Body of pancreas (tissue), 4 donors: ENCODE measurements at regions not wholly inside any gene's neighbourhood (a gene's known extent, or its start where the extent isn't known, plus 50 kb on each side); places are given as distances from the start of the nearest gene placed in this dataset.

Experiments
- ATAC-seq: fragments of 150-250 bp; one replicate; pipeline ENCODE4 v1.9.1; 2016
- DNase-seq, 4 donors: peaks; one replicate each; pipeline ENCODE4 v3.0.0-alpha.2; 2019
- H3K27ac ChIP-seq, 4 donors: fragments of 200-600 bp; sonication (generic); 1 replicate in 3 of 4; 2 replicates in 1 of 4; pipeline versions ENCODE4 v1.5.1 to v1.6.1; 2016 to 2019; ENCODE audit warnings: mild to moderate bottlenecking in 1 of 4, mixed read lengths in 1 of 4, moderate library complexity in 1 of 4
- H3K27me3 ChIP-seq, 2 donors: fragments of 200-600 bp; sonication (generic); one replicate each; pipeline ENCODE4 v1.6.0; 2016; ENCODE audit warnings: mild to moderate bottlenecking in 1 of 2
- H3K36me3 ChIP-seq, 2 donors: fragments of 200-600 bp; sonication (generic); replicated peaks in 1 of 2; 2 replicates each; pipeline ENCODE4 v1.5.1; 2016; ENCODE audit warnings: low read depth in 2 of 2; ENCODE audit not compliant: insufficient read depth in 1 of 2
- H3K4me1 ChIP-seq: fragments of 200-600 bp; sonication (generic); one replicate; pipeline ENCODE4 v1.6.0; 2016
- H3K4me3 ChIP-seq, 2 donors: fragments of 200-600 bp; sonication (generic); 1 replicate in 1 of 2; 2 replicates in 1 of 2; pipeline ENCODE4 v1.5.1; 2016 to 2019
- H3K9me3 ChIP-seq, 3 donors: fragments of 200-600 bp; sonication (generic); 1 replicate in 2 of 3; 2 replicates in 1 of 3; pipeline ENCODE4 v1.5.1; 2016
- POLR2A ChIP-seq, 3 donors: fragments of 450-650 bp; IDR thresholded peaks; one replicate each; pipeline ENCODE4 v1.6.1; 2016; ENCODE audit warnings: antibody characterized with exemption in 3 of 3, mild to moderate bottlenecking in 2 of 3
- WGBS, 2 donors: methylation state at CpG; one replicate each; pipeline ENCODE4 v1.1.5; 2017; 5-methylcytosine and 5-hydroxymethylcytosine counted together
- intact Hi-C: fragments of 100-400 bp; cut with DNase I; formaldehyde crosslinking; loops from one replicate; pipeline ENCODE4 v1.15.1; 2023
- TF ChIP-seq, protein P1 (sequence below), 7 experiments: fragments of 450-650 bp in 4 of 7; fragments of 200-600 bp in 3 of 7; sonication (generic) in 3 of 7; IDR thresholded peaks; one replicate each; pipeline ENCODE4 v1.5.1; 2016 to 2019; ENCODE audit warnings: antibody characterized with exemption in 7 of 7

GRCh38 chr10:128875030-128875744 is 591.9 kb upstream of the MGMT start:
- Histone ChIP-seq H3K4me3 (no peak overlapping the region), H3K27ac (peak overlapping the region in 1 of 4 donors; percentile 48), H3K36me3 (no peaks in the 10 kb centered on the region), H3K27me3 (no peaks in the 10 kb centered on the region), H3K4me1 (peaks cover 7% of the 10 kb centered on the region), H3K9me3 (no peaks in the 10 kb centered on the region)
- intact Hi-C loops: no loop called here
- DNase-seq (no peak), ATAC-seq (no peak)
- TF ChIP-seq, protein P1, sequence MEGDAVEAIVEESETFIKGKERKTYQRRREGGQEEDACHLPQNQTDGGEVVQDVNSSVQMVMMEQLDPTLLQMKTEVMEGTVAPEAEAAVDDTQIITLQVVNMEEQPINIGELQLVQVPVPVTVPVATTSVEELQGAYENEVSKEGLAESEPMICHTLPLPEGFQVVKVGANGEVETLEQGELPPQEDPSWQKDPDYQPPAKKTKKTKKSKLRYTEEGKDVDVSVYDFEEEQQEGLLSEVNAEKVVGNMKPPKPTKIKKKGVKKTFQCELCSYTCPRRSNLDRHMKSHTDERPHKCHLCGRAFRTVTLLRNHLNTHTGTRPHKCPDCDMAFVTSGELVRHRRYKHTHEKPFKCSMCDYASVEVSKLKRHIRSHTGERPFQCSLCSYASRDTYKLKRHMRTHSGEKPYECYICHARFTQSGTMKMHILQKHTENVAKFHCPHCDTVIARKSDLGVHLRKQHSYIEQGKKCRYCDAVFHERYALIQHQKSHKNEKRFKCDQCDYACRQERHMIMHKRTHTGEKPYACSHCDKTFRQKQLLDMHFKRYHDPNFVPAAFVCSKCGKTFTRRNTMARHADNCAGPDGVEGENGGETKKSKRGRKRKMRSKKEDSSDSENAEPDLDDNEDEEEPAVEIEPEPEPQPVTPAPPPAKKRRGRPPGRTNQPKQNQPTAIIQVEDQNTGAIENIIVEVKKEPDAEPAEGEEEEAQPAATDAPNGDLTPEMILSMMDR (IDR thresholded peaks at IDR 0.05): no peak
- no peak for TF ChIP-seq POLR2A (IDR thresholded peaks at IDR 0.05)
- WGBS, 2 donors: 65 to 68% methylated on average over 8 of the region's 8 CpGs

- intact Hi-C loops: no loop called here
- Histone ChIP-seq H3K27ac (peak overlapping the region in 1 of 4 donors; percentile 48), H3K27me3 (no peaks in the 10 kb centered on the region), H3K36me3 (no peaks in the 10 kb centered on the region), H3K4me1 (peaks cover 7% of the 10 kb centered on the region), H3K9me3 (no peaks in the 10 kb centered on the region), H3K4me3 (no peak overlapping the region)
- TF ChIP-seq, protein P1 (IDR thresholded peaks at IDR 0.05): no peak
- TF ChIP-seq POLR2A (IDR thresholded peaks at IDR 0.05): no peak
- ATAC-seq (peak; percentile 53), DNase-seq (peak in 2 of 4 donors; percentile 18 to 28)
- WGBS, 2 donors: 65 to 75% methylated on average over 7 of the region's 7 CpGs
Measured at GRCh38 chr10:128875956-128876736, 590.9 kb upstream of the MGMT start.

GRCh38 chr10:128877141-128877540 is 589.9 kb upstream of the MGMT start:
- TF ChIP-seq, protein P1 (IDR thresholded peaks at IDR 0.05): no peak
- no peak for TF ChIP-seq POLR2A (IDR thresholded peaks at IDR 0.05)
- Histone ChIP-seq H3K4me1 (peaks cover 7% of the 10 kb centered on the region), H3K27me3 (no peaks in the 10 kb centered on the region), H3K36me3 (no peaks in the 10 kb centered on the region), H3K9me3 (no peaks in the 10 kb centered on the region), H3K27ac (no peak overlapping the region), H3K4me3 (no peak overlapping the region)
- 66 to 78% methylated on average over 10 of the region's 10 CpGs for WGBS, 2 donors
- no peak for ATAC-seq
- no peak for DNase-seq
- intact Hi-C loops: no loop called here

DNA sequence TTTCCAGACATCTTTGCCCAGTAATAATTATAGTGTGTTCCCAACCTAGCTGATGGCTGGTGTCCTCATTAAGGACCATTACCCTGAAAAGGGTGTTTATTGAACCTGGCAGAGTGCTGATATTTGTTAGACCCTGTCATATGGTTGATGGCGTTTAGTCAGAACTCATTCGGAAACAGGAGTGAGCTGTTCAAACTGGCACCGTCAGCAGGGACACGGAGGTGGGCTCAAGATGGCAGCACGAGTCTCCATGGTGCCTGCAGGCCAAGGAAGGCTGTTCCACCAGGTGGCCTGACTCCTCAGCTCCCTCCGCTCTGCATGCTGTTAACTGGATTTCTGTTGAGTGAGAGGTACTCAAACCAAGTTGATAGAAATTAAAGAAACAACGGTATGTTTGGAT is 589.1 kb upstream of the MGMT start:
- Histone ChIP-seq H3K4me3 (no peak overlapping the region), H3K27me3 (no peaks in the 10 kb centered on the region), H3K9me3 (no peaks in the 10 kb centered on the region), H3K27ac (no peak overlapping the region), H3K36me3 (no peaks in the 10 kb centered on the region), H3K4me1 (peaks cover 7% of the 10 kb centered on the region)
- ATAC-seq: no peak
- 76 to 85% methylated on average over 4 to 7 of the region's 7 CpGs for WGBS, 2 donors
- TF ChIP-seq, protein P1 (IDR thresholded peaks at IDR 0.05): no peak
- TF ChIP-seq POLR2A (IDR thresholded peaks at IDR 0.05): no peak
- intact Hi-C loops: no loop called here
- no peak for DNase-seq
